PC-3 (cell line): ENCODE measurements at regions not wholly inside any gene's neighbourhood (a gene's known extent, or its start where the extent isn't known, plus 50 kb on each side); places are given as distances from the start of the nearest gene placed in this dataset.

Experiments used
- CTCF ChIP-seq: fragments of 300-600 bp; sonication (generic); conservative IDR thresholded peaks from 2 replicates; pipeline ENCODE4 v1.5.1; 2017; ENCODE audit warnings: antibody characterized with exemption, low read depth, mild to moderate bottlenecking, low read length
- EZH2 ChIP-seq: fragments of 300-600 bp; sonication (generic); IDR thresholded peaks from one replicate; pipeline ENCODE4 v1.6.1; 2017; ENCODE audit warnings: antibody characterized with exemption, mild to moderate bottlenecking, low read length; ENCODE audit not compliant: unreplicated experiment
- EZH2phosphoT487 ChIP-seq: fragments of 300-600 bp; sonication (generic); IDR thresholded peaks from 2 replicates; pipeline ENCODE4 v1.6.1; 2018; ENCODE audit warnings: mild to moderate bottlenecking, antibody characterized with exemption, low read length, borderline replicate concordance

- TF ChIP-seq CTCF, result peak; percentile 32; the same call in 1 of the 2 replicates
- TF ChIP-seq EZH2, result no peak
- TF ChIP-seq EZH2phosphoT487, result no peak
Measured at GRCh38 chr10:14396411-14397048, 65.8 kb upstream of the FRMD4A start.
